ENCODE measurements at regions not wholly inside any gene's neighbourhood (a gene's known extent, or its start where the extent isn't known, plus 50 kb on each side); places are given as distances from the start of the nearest gene placed in this dataset.

GRCh38 chr1:239799617-239800016, 292.1 kb upstream of the FMN2 start:
- intact Hi-C loops (cut with micrococcal nuclease; ENCODE audit: unreplicated experiment): no loop called here
- no peak overlapping the region for H3K27ac ChIP-seq (ENCODE audit: low read length)
- POLR2A ChIA-PET: no interaction called here
- H3K9me3 ChIP-seq (ENCODE audit: control insufficient read depth, insufficient read depth, low read depth, low read length): no peaks in the 10 kb centered on the region
- in situ Hi-C loops (cut with HindIII; ENCODE audit: low pct_unique_long_range_greater_than_20kb, low sequenced_read_pairs): no loop called here
- no peaks in the 10 kb centered on the region for H3K27me3 ChIP-seq (ENCODE audit: control insufficient read depth, insufficient read depth, low read length)
- ATAC-seq (no peak), DNase-seq (ENCODE audit: low read depth, low spot score) (no peak)
- BruUV-seq (replicated peaks): no TSS peak
- no peak overlapping the region for H3K4me3 ChIP-seq (ENCODE audit: low read depth in 2 of 2, low read length in 2 of 2)
- no peaks in the 10 kb centered on the region for H3K36me3 ChIP-seq (ENCODE audit: control insufficient read depth, insufficient read depth, low read length)
- no peaks in the 10 kb centered on the region for H3K4me1 ChIP-seq (ENCODE audit: control insufficient read depth, insufficient read depth, low read length)
- TF ChIP-seq SIN3A (IDR thresholded peaks at IDR 0.05; ENCODE audit: borderline replicate concordance, insufficient read depth, low read depth, low read length) (no peak), REST (IDR thresholded peaks at IDR 0.05; ENCODE audit: insufficient read depth in 1 of 2, low read depth in 2 of 2, low read length in 1 of 2) (no peak), CTCF (IDR thresholded peaks at IDR 0.05) (no peak), TCF7L2 (IDR thresholded peaks at IDR 0.05; ENCODE audit: low read depth, low read length) (no peak), POLR2AphosphoS5 (IDR thresholded peaks at IDR 0.05; ENCODE audit: low read depth, low read length) (no peak)
- CTCF ChIA-PET: no interaction called here

GRCh38 chr1:239800861-239801260, 290.8 kb upstream of the FMN2 start:
- ATAC-seq (no peak), DNase-seq (ENCODE audit: low read depth, low spot score) (no peak)
- no peak for TF ChIP-seq TCF7L2 (IDR thresholded peaks at IDR 0.05; ENCODE audit: low read depth, low read length)
- no peak for TF ChIP-seq CTCF (IDR thresholded peaks at IDR 0.05)
- no peak for TF ChIP-seq REST (IDR thresholded peaks at IDR 0.05; ENCODE audit: insufficient read depth in 1 of 2, low read depth in 2 of 2, low read length in 1 of 2)
- TF ChIP-seq SIN3A (IDR thresholded peaks at IDR 0.05; ENCODE audit: borderline replicate concordance, insufficient read depth, low read depth, low read length): no peak
- TF ChIP-seq POLR2AphosphoS5 (IDR thresholded peaks at IDR 0.05; ENCODE audit: low read depth, low read length): no peak
- intact Hi-C loops (cut with micrococcal nuclease; ENCODE audit: unreplicated experiment): no loop called here
- no peaks in the 10 kb centered on the region for H3K9me3 ChIP-seq (ENCODE audit: control insufficient read depth, insufficient read depth, low read depth, low read length)
- H3K36me3 ChIP-seq (ENCODE audit: control insufficient read depth, insufficient read depth, low read length): no peaks in the 10 kb centered on the region
- no TSS peak for BruUV-seq (replicated peaks)
- no peaks in the 10 kb centered on the region for H3K4me1 ChIP-seq (ENCODE audit: control insufficient read depth, insufficient read depth, low read length)
- no peaks in the 10 kb centered on the region for H3K27me3 ChIP-seq (ENCODE audit: control insufficient read depth, insufficient read depth, low read length)
- ChIA-PET CTCF (no interaction called here), POLR2A (no interaction called here)
- no peak overlapping the region for H3K27ac ChIP-seq (ENCODE audit: low read length)
- in situ Hi-C loops (cut with HindIII; ENCODE audit: low pct_unique_long_range_greater_than_20kb, low sequenced_read_pairs): no loop called here
- H3K4me3 ChIP-seq (ENCODE audit: low read depth in 2 of 2, low read length in 2 of 2): no peak overlapping the region
